H1 (cell line): ENCODE measurements at regions not wholly inside any gene's neighbourhood (a gene's known extent, or its start where the extent isn't known, plus 50 kb on each side); places are given as distances from the start of the nearest gene placed in this dataset.

Experiments
- CTCF ChIA-PET: fragments of 300-600 bp; sonication (Branson Sonifier 250); formaldehyde crosslinking; loops from one replicate; lab custom pipeline; 2021; ENCODE audit not compliant: partially characterized antibody; lab: Charles Lee
- POLR2A ChIA-PET: fragments of 300-600 bp; sonication (Branson Sonifier 250); formaldehyde crosslinking; loops from one replicate; lab custom pipeline; 2021; ENCODE audit warnings: inconsistent platforms; ENCODE audit not compliant: partially characterized antibody; lab: Charles Lee
- DNase-seq, 2 experiments: peaks; one replicate each; pipeline versions ENCODE4 v3.0.0 to v3.0.0-alpha.2; 2010 to 2022; ENCODE audit warnings: low spot score in 2 of 2, low read depth in 1 of 2, mixed read lengths in 1 of 2
- FAIRE-seq: peaks from 2 replicates; lab custom pipeline; 2011; peaks lifted over from hg19 to GRCh38; lab: Jason Lieb, UNC
- H2AFZ ChIP-seq: 2 replicates; pipeline ENCODE4 v1.8.1; 2012; ENCODE audit warnings: low read length, inconsistent platforms
- H2AK5ac ChIP-seq: 2 replicates; pipeline ENCODE4 v1.6.1; 2013; ENCODE audit warnings: low read depth, low read length
- H2BK120ac ChIP-seq: replicated peaks from 2 replicates; pipeline ENCODE3; 2013; ENCODE audit warnings: low read depth, low read length, inconsistent platforms
- H2BK12ac ChIP-seq: 2 replicates; pipeline ENCODE4 v1.6.1; 2013; ENCODE audit warnings: low read depth, low read length
- H2BK15ac ChIP-seq: 2 replicates; pipeline ENCODE4 v1.6.1; 2013; ENCODE audit warnings: low read length
- H2BK20ac ChIP-seq: 2 replicates; pipeline ENCODE4 v1.6.1; 2013; ENCODE audit warnings: low read length
- H2BK5ac ChIP-seq: 2 replicates; pipeline ENCODE4 v1.6.1; 2013; ENCODE audit warnings: low read depth, low read length
- H3K14ac ChIP-seq: 2 replicates; pipeline ENCODE4 v1.6.1; 2013; ENCODE audit warnings: inconsistent platforms; ENCODE audit not compliant: insufficient read length
- H3K18ac ChIP-seq: 2 replicates; pipeline ENCODE4 v1.6.1; 2013; ENCODE audit warnings: low read length; ENCODE audit errors: extremely low read depth
- H3K23ac ChIP-seq: 2 replicates; pipeline ENCODE4 v1.6.1; 2013; ENCODE audit warnings: inconsistent platforms; ENCODE audit not compliant: insufficient read length
- H3K23me2 ChIP-seq: 2 replicates; pipeline ENCODE4 v1.6.1; 2013; ENCODE audit warnings: low read depth, low read length
- H3K27ac ChIP-seq: 2 replicates; pipeline ENCODE4 v1.6.1; 2011; ENCODE audit warnings: low read depth, low read length, inconsistent platforms
- H3K27me3 ChIP-seq, 4 experiments: replicated peaks in 1 of 4; 1 replicate in 1 of 4; 2 replicates in 3 of 4; pipeline versions ENCODE4 v1.6.1 to v1.8.1; 2011 to 2013; ENCODE audit warnings: low read length in 3 of 4, mild to moderate bottlenecking in 3 of 4, inconsistent platforms in 2 of 4, mixed read lengths in 2 of 4, moderate library complexity in 1 of 4; ENCODE audit not compliant: control insufficient read depth in 3 of 4, insufficient read depth in 3 of 4; ENCODE audit errors: extremely low read depth in 1 of 4
- H3K36me3 ChIP-seq, 4 experiments: 2 replicates each; pipeline versions ENCODE4 v1.6.1 to v1.8.1; 2011 to 2013; ENCODE audit warnings: mild to moderate bottlenecking in 4 of 4, low read length in 3 of 4, moderate library complexity in 2 of 4, control low read depth in 1 of 4, inconsistent platforms in 1 of 4; ENCODE audit not compliant: insufficient read depth in 4 of 4, control insufficient read depth in 2 of 4
- H3K4ac ChIP-seq: replicated peaks from 2 replicates; pipeline ENCODE3; 2013; ENCODE audit warnings: low read length, low read depth, mixed read lengths, inconsistent platforms; ENCODE audit not compliant: insufficient read length
- H3K4me1 ChIP-seq, 4 experiments: replicated peaks in 1 of 4; 1 replicate in 1 of 4; 2 replicates in 3 of 4; pipeline versions ENCODE4 v1.6.1 to v1.8.1; 2011 to 2013; ENCODE audit warnings: low read length in 3 of 4, inconsistent platforms in 2 of 4, mixed read lengths in 1 of 4; ENCODE audit not compliant: insufficient read depth in 4 of 4, control insufficient read depth in 3 of 4
- H3K4me2 ChIP-seq, 2 experiments: 2 replicates each; pipeline versions ENCODE4 v1.6.1 to v1.8.1; 2011 to 2013; ENCODE audit warnings: low read depth in 2 of 2, low read length in 2 of 2, control low read depth in 1 of 2, inconsistent platforms in 1 of 2, mild to moderate bottlenecking in 1 of 2; ENCODE audit not compliant: insufficient read depth in 1 of 2
- H3K4me3 ChIP-seq, 4 experiments: fragments of 200-600, 300-600 bp in 1 of 4; sonication (generic), shearing (Covaris generic), sonication (Bioruptor Twin) in 1 of 4; 2 replicates each; pipeline versions ENCODE4 v1.5.1 to v1.8.1; 2011 to 2016; ENCODE audit warnings: low read length in 4 of 4, low read depth in 3 of 4, control low read depth in 2 of 4, inconsistent platforms in 2 of 4, mild to moderate bottlenecking in 2 of 4, mixed read lengths in 1 of 4, moderate library complexity in 1 of 4; ENCODE audit not compliant: insufficient read depth in 2 of 4; ENCODE audit errors: extremely low read depth in 1 of 4
- H3K56ac ChIP-seq: replicated peaks from 2 replicates; pipeline ENCODE3; 2013; ENCODE audit warnings: low read depth, mild to moderate bottlenecking, mixed read lengths, low read length, inconsistent platforms; ENCODE audit not compliant: insufficient read length
- H3K79me1 ChIP-seq: 2 replicates; pipeline ENCODE4 v1.6.1; 2013; ENCODE audit warnings: low read depth, low read length, control low read depth
- H3K79me2 ChIP-seq, 2 experiments: 2 replicates each; pipeline versions ENCODE4 v1.6.1 to v1.8.1; 2012 to 2013; ENCODE audit warnings: low read length in 2 of 2, mild to moderate bottlenecking in 2 of 2, inconsistent platforms in 1 of 2; ENCODE audit not compliant: insufficient read depth in 2 of 2, control insufficient read depth in 1 of 2
- H3K9ac ChIP-seq, 4 experiments: replicated peaks in 1 of 4; 1 replicate in 1 of 4; 2 replicates in 3 of 4; pipeline versions ENCODE4 v1.6.1 to v1.8.1; 2011 to 2013; ENCODE audit warnings: low read depth in 3 of 4, low read length in 3 of 4, control low read depth in 2 of 4, mild to moderate bottlenecking in 2 of 4, moderate library complexity in 2 of 4, inconsistent platforms in 1 of 4; ENCODE audit errors: extremely low read depth in 1 of 4
- H3K9me3 ChIP-seq, 2 experiments: 2 replicates each; pipeline versions ENCODE4 v1.6.1 to v1.8.1; 2012 to 2013; ENCODE audit warnings: mild to moderate bottlenecking in 2 of 2, moderate library complexity in 2 of 2, control low read depth in 1 of 2, inconsistent platforms in 1 of 2, low read depth in 1 of 2, low read length in 1 of 2, mixed read lengths in 1 of 2; ENCODE audit not compliant: insufficient read depth in 2 of 2
- H4K20me1 ChIP-seq, 2 experiments: replicated peaks in 1 of 2; 2 replicates each; pipeline versions ENCODE3 to v1.8.1; 2011 to 2013; ENCODE audit warnings: inconsistent platforms in 2 of 2, low read length in 2 of 2, mild to moderate bottlenecking in 1 of 2; ENCODE audit not compliant: insufficient read depth in 2 of 2, control insufficient read depth in 1 of 2
- H4K5ac ChIP-seq: 2 replicates; pipeline ENCODE4 v1.6.1; 2013; ENCODE audit warnings: low read length, low read depth, mixed read lengths, inconsistent platforms; ENCODE audit not compliant: insufficient read length
- H4K8ac ChIP-seq: 2 replicates; pipeline ENCODE4 v1.8.0; 2013; ENCODE audit warnings: mild to moderate bottlenecking, moderate library complexity, low read length, inconsistent platforms; ENCODE audit not compliant: insufficient read depth; ENCODE audit errors: extremely low read depth
- H4K91ac ChIP-seq: replicated peaks from 2 replicates; pipeline ENCODE3; 2013; ENCODE audit warnings: low read length, mixed read lengths, inconsistent platforms; ENCODE audit not compliant: insufficient read length
- TBP ChIP-seq: IDR thresholded peaks from 2 replicates; pipeline ENCODE4 v1.6.1; 2011; ENCODE audit warnings: low read depth, low read length, improper control_type of control experiment
- WGBS, 2 experiments: shearing (Covaris generic) in 1 of 2; methylation state at CpG; one replicate each; pipeline versions ENCODE4 v1.1.6 to v1.1.7; 2013 to 2015; ENCODE audit warnings: low lambda C conversion rate in 2 of 2, mixed read lengths in 2 of 2, inconsistent platforms in 1 of 2, low coverage in 1 of 2, missing lambda C conversion rate in 1 of 2; ENCODE audit not compliant: insufficient replicate concordance in 2 of 2, insufficient coverage in 1 of 2, insufficient read length in 1 of 2; ENCODE audit errors: extremely low coverage in 1 of 2, missing lambda C conversion rate in 1 of 2; 5-methylcytosine and 5-hydroxymethylcytosine counted together

DNA sequence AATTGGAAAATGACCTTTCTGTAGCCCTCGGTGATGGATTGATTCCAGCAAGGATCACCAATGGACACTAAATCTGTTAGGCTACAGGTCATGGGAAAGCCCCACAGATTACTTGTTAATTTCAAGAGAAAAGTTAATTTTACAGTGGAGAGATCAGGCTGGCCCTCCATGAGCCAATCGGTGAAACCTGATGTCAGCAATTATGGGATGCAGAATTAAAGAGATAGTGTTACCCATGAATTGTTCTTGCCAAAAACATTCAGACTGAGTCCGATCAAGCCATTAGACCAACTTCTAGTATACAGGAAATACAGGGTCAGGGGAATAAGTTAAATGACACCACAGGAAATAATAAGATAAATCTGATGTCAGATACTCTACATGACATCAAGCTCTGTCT, 214.9 kb upstream of the SYNDIG1 start:
- whole genome bisulfite sequencing, 2 experiments = 85% methylated on average over 3 of the region's 3 CpGs; no CpG with 5 or more reads in 1 of the 2 experiments
- Histone ChIP-seq H3K4me3 (no peak overlapping the region), H2BK20ac (no peak overlapping the region), H3K27ac (no peak overlapping the region), H3K9ac (no peak overlapping the region), H4K91ac (no peak overlapping the region), H3K4me2 (no peak overlapping the region), H4K5ac (no peak overlapping the region), H2BK5ac (no peak overlapping the region), H3K14ac (no peak overlapping the region), H3K27me3 (no peaks in the 10 kb centered on the region), H2BK15ac (no peak overlapping the region), H4K20me1 (peaks cover 0 to 3% of the 10 kb centered on the region in 2 experiments), H3K4me1 (no peaks in the 10 kb centered on the region), H2AK5ac (no peak overlapping the region), H2BK12ac (no peak overlapping the region), H4K8ac (no peak overlapping the region), H3K79me2 (no peaks in the 10 kb centered on the region), H3K4ac (no peak overlapping the region), H3K18ac (no peak overlapping the region), H3K9me3 (no peaks in the 10 kb centered on the region), H3K23me2 (no peaks in the 10 kb centered on the region), H3K79me1 (no peaks in the 10 kb centered on the region), H2AFZ (no peak overlapping the region), H3K56ac (no peak overlapping the region), H3K36me3 (no peaks in the 10 kb centered on the region), H2BK120ac (no peak overlapping the region), H3K23ac (no peak overlapping the region)
- DNase-seq (no peak), FAIRE-seq (no peak)
- no peak for TF ChIP-seq TBP
- POLR2A ChIA-PET = no interaction called here
- CTCF ChIA-PET = no interaction called here
